Ishikawa (cell line): ENCODE measurements at regions not wholly inside any gene's neighbourhood (a gene's known extent, or its start where the extent isn't known, plus 50 kb on each side); places are given as distances from the start of the nearest gene placed in this dataset.

Experiments used
- CEBPB ChIP-seq: IDR thresholded peaks from 2 replicates; pipeline ENCODE4 v1.6.1; 2012
- CREB1 ChIP-seq: IDR thresholded peaks from 2 replicates; pipeline ENCODE4 v1.6.1; 2012; ENCODE audit warnings: low read depth
- EGR1 ChIP-seq: IDR thresholded peaks from 2 replicates; pipeline ENCODE4 v1.6.1; 2012
- EP300 ChIP-seq: IDR thresholded peaks from 2 replicates; pipeline ENCODE4 v1.6.1; 2012; ENCODE audit warnings: borderline replicate concordance
- FOXM1 ChIP-seq: IDR thresholded peaks from 2 replicates; pipeline ENCODE4 v1.6.1; 2012; ENCODE audit warnings: low read depth, borderline replicate concordance
- NFIC ChIP-seq: IDR thresholded peaks from 2 replicates; pipeline ENCODE4 v1.6.1; 2012
- RAD21 ChIP-seq: IDR thresholded peaks from 2 replicates; pipeline ENCODE4 v1.6.1; 2012; ENCODE audit warnings: low read depth
- TAF1 ChIP-seq: IDR thresholded peaks from 2 replicates; pipeline ENCODE4 v1.6.1; 2012; ENCODE audit warnings: low read depth, mild to moderate bottlenecking
- TCF12 ChIP-seq: IDR thresholded peaks from 2 replicates; pipeline ENCODE4 v1.6.1; 2012; ENCODE audit warnings: low read depth
- TEAD4 ChIP-seq: IDR thresholded peaks from 2 replicates; pipeline ENCODE4 v1.6.1; 2012
- YY1 ChIP-seq: IDR thresholded peaks from 2 replicates; pipeline ENCODE4 v1.6.1; 2012; ENCODE audit warnings: low read depth
- ZBTB7A ChIP-seq: IDR thresholded peaks from 2 replicates; pipeline ENCODE4 v1.6.1; 2012; ENCODE audit warnings: low read depth
- TF ChIP-seq, protein P1 (sequence below): IDR thresholded peaks from 2 replicates; pipeline ENCODE4 v1.6.1; 2012
- TF ChIP-seq, protein P2 (sequence below): IDR thresholded peaks from 2 replicates; pipeline ENCODE4 v1.6.1; 2012; ENCODE audit warnings: low read depth, mild to moderate bottlenecking
- TF ChIP-seq, protein P3 (sequence below): IDR thresholded peaks from 2 replicates; pipeline ENCODE4 v1.6.1; 2012

DNA sequence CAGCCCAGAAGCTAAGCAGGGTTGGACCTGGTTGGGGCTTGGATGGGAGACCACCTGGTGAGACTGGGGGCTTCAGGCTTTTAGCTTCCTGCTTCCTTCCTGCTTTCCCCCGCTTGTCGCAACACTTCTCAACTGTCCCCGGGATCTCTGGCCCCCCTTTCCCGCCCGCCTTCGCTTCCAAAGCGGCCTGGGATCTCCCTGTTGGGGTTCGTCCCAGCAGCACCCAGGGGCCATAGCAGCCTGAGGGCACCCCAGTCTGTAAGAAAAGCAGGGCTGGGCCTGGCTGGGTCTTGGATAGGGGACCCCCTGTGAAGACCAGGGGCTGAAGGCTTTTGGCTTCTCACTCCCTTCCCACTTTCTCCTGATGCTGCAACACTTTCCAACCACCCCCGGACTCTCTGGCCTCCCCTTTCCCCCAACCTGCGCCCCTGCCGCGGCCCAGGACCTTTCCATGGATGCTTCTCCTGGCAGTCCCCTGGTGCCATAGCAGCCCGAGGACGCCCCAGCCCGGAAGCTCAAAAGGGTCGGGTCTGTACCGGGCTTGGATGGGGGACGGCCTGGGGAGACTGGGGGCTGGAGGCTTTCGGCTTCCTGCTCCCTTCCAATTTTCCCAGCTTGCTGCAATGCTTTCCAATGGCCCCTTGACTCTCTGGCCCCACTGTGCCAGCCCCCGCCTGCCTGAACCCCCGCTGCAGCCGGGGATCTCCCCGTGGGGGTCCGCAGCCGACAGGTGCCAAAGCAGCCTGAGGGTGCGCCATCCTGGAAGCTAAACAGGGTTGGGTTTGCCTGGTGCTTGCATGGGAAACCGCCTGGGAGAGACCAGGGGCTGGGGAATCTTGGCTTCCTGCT is 2276.2 kb downstream of the TP53TG3F start:
- TF ChIP-seq TAF1 (no peak), NFIC (no peak), RAD21 (no peak), ZBTB7A (no peak), EGR1 (no peak), YY1 (no peak), TCF12 (no peak), CEBPB (no peak), EP300 (no peak), TEAD4 (no peak), CREB1 (no peak), FOXM1 (no peak)
- TF ChIP-seq, protein P1, sequence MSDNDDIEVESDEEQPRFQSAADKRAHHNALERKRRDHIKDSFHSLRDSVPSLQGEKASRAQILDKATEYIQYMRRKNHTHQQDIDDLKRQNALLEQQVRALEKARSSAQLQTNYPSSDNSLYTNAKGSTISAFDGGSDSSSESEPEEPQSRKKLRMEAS: no peak
- TF ChIP-seq, protein P2, sequence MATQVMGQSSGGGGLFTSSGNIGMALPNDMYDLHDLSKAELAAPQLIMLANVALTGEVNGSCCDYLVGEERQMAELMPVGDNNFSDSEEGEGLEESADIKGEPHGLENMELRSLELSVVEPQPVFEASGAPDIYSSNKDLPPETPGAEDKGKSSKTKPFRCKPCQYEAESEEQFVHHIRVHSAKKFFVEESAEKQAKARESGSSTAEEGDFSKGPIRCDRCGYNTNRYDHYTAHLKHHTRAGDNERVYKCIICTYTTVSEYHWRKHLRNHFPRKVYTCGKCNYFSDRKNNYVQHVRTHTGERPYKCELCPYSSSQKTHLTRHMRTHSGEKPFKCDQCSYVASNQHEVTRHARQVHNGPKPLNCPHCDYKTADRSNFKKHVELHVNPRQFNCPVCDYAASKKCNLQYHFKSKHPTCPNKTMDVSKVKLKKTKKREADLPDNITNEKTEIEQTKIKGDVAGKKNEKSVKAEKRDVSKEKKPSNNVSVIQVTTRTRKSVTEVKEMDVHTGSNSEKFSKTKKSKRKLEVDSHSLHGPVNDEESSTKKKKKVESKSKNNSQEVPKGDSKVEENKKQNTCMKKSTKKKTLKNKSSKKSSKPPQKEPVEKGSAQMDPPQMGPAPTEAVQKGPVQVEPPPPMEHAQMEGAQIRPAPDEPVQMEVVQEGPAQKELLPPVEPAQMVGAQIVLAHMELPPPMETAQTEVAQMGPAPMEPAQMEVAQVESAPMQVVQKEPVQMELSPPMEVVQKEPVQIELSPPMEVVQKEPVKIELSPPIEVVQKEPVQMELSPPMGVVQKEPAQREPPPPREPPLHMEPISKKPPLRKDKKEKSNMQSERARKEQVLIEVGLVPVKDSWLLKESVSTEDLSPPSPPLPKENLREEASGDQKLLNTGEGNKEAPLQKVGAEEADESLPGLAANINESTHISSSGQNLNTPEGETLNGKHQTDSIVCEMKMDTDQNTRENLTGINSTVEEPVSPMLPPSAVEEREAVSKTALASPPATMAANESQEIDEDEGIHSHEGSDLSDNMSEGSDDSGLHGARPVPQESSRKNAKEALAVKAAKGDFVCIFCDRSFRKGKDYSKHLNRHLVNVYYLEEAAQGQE: no peak
- TF ChIP-seq, protein P3, sequence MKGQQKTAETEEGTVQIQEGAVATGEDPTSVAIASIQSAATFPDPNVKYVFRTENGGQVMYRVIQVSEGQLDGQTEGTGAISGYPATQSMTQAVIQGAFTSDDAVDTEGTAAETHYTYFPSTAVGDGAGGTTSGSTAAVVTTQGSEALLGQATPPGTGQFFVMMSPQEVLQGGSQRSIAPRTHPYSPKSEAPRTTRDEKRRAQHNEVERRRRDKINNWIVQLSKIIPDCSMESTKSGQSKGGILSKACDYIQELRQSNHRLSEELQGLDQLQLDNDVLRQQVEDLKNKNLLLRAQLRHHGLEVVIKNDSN: no peak

DNA sequence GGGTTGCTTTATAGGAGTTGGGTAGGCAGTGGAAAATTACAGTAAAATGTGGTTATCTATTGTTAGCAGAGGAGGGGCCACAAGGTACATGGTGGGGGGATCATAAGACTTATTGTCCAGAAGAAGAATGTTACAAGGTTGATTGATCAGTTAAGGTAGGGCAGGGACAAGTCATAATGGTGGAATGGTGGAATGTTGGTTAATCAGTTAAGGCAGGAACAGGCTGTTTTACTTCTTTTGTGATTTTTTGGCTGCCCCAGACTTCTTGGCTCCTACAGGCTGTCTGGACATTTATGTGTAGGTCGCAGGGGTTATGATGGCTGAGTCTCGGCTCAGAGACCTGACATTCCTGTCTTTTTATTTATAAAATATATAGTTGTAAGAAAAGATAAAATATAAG is 2277.1 kb downstream of the TP53TG3F start:
- TF ChIP-seq RAD21 (no peak), EP300 (no peak), NFIC (no peak), FOXM1 (no peak), ZBTB7A (no peak)

DNA sequence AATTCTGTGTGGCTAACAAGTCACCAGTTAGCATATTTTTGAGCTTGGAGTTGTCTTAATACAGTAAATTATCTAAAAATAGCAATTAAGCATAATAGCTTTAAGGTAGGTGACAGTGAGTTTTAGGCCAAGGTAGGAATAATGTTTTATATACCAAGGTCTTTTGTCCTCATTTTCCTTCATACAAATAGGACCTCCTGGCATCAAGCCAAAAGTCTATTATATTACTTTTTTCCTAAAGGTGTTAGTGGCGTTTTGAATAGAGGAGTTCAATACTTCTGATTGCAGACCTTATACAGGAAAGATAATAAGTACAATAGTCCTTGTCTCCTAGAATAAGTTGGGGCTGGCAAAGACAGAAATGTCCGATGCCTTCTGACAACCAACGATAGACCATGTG is 2277.7 kb downstream of the TP53TG3F start:
- no peak for TF ChIP-seq FOXM1

DNA sequence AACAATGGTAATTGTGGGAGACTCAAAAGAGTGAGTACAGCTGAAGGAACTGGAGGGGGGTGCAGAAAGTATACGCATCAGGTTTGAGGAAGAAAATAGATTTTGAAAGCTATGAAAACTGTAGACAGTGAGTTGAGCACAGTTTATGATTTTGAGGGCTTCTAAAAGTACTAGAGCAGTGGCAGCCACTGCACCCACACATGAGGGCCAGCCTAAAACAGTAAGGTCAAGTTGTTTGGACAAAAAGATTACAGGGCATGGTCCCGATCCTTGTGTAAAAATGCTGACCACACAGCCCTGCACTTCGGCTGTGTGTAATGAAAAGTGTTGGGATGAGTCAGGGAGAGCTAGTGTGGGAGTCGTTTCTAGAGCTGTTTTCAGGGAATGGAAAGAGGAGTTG is 2282.1 kb downstream of the TP53TG3F start:
- TF ChIP-seq TAF1 (no peak), CREB1 (no peak), TEAD4 (no peak), YY1 (no peak), NFIC (no peak), FOXM1 (no peak), RAD21 (no peak), EGR1 (no peak), EP300 (no peak), ZBTB7A (no peak)
- TF ChIP-seq, protein P3: no peak

DNA sequence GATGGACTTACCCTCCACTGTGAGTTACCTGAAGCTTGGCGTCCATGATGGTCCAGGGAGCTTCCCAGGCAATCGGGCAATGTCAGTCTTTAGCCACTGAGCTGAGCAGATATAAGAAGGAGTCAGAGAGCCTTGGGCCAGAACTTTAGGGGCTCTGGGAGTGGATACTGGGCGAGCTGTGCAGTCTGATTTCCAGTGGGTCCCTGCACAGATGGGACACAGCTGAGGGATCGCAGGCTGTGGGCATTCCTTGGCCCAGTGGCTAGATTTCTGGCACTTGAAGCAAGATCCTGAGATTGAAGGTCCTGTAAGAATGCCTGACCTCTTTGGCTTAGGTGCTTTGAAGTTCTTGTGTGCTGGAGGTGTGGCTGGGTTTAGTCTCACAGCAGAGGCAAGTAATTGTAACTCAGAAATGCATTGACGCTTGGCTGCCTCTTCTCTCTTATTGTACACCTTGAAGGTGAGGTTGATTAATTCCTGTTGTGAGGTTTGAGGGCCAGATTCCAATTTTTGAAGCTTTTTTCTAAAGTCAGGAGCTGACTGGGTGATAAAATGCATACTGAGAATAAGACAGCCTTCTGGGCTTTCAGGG is 2283.8 kb downstream of the TP53TG3F start:
- TF ChIP-seq EP300: peak; percentile 82
- peak; percentile 41; the same call in 1 of the 2 replicates for TF ChIP-seq FOXM1
- TF ChIP-seq, protein P2: no peak
- peak; percentile 45 for TF ChIP-seq TEAD4
- TF ChIP-seq, protein P3: no peak
- TF ChIP-seq NFIC: peak; percentile 65
- TF ChIP-seq TCF12: peak; percentile 78

DNA sequence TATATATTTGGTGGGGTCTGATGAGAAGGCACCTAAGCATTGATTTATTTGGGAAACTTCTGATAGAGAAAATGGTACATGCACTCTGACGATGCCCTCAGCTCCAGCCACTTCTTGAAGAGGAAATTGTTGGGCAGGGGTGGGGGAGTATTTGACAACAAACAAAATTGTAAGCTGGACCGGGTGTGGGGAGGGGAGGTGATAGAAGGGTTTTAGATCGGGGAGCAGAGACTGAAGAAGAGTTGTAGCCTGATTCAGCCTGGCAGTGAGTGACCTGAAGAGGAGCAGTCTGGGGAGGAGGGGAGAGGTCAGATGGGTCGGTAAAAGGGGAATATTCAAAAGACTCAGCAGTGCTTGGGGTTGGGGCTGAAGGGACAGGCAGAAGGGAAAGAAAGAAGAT is 2284.7 kb downstream of the TP53TG3F start:
- TF ChIP-seq TAF1 (no peak), FOXM1 (no peak), YY1 (no peak), EP300 (no peak), ZBTB7A (no peak), TEAD4 (no peak), TCF12 (no peak), CREB1 (no peak), RAD21 (no peak)
- TF ChIP-seq, protein P3: no peak
- TF ChIP-seq, protein P1: no peak
